ENCODE measurements at regions not wholly inside any gene's neighbourhood (a gene's known extent, or its start where the extent isn't known, plus 50 kb on each side); places are given as distances from the start of the nearest gene placed in this dataset.

DNA sequence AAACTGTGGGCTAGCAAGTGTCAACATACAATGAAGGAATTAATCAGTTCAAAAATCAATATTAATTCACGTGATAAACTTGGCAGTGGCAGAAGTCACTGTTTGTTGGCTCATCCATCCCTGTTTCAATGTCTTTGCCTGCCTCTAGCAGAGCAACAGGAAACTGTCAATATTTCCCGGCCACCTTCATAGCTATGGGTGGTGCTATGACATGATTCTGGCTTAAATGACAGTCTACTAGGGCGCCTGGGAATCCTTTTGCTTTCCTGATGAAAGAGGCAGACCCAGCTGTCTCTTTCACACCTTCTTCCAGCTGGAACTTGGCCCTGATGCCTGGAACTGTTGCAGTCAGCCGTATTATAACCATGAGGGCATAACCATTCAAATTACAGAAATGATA, 72.1 kb upstream of the DNAH5 start:
- H3K4me3 ChIP-seq (IDR thresholded peaks at IDR 0.05; ENCODE audit: insufficient read depth, low read depth, low read length): no peak overlapping the region
- H3K27ac ChIP-seq: no peak overlapping the region
- no peaks in the 10 kb centered on the region for H3K36me3 ChIP-seq (ENCODE audit: insufficient read depth)
- TF ChIP-seq, protein P1, sequence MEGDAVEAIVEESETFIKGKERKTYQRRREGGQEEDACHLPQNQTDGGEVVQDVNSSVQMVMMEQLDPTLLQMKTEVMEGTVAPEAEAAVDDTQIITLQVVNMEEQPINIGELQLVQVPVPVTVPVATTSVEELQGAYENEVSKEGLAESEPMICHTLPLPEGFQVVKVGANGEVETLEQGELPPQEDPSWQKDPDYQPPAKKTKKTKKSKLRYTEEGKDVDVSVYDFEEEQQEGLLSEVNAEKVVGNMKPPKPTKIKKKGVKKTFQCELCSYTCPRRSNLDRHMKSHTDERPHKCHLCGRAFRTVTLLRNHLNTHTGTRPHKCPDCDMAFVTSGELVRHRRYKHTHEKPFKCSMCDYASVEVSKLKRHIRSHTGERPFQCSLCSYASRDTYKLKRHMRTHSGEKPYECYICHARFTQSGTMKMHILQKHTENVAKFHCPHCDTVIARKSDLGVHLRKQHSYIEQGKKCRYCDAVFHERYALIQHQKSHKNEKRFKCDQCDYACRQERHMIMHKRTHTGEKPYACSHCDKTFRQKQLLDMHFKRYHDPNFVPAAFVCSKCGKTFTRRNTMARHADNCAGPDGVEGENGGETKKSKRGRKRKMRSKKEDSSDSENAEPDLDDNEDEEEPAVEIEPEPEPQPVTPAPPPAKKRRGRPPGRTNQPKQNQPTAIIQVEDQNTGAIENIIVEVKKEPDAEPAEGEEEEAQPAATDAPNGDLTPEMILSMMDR (conservative IDR thresholded peaks at IDR 0.05; ENCODE audit: low read depth, low read length): no peak
- H3K27me3 ChIP-seq (ENCODE audit: insufficient read depth, low read depth): no peaks in the 10 kb centered on the region
- no peak overlapping the region for H3K4me2 ChIP-seq
- no peak overlapping the region for H3K9ac ChIP-seq
- H4K20me1 ChIP-seq (ENCODE audit: insufficient read depth): no peaks in the 10 kb centered on the region
- peaks cover 9% of the 10 kb centered on the region for H3K4me1 ChIP-seq (ENCODE audit: low read depth, poor library complexity, severe bottlenecking)
- H3K79me2 ChIP-seq (ENCODE audit: insufficient read depth, low read depth): no peaks in the 10 kb centered on the region
- no peak overlapping the region for H2AFZ ChIP-seq (ENCODE audit: low read depth)

DNA sequence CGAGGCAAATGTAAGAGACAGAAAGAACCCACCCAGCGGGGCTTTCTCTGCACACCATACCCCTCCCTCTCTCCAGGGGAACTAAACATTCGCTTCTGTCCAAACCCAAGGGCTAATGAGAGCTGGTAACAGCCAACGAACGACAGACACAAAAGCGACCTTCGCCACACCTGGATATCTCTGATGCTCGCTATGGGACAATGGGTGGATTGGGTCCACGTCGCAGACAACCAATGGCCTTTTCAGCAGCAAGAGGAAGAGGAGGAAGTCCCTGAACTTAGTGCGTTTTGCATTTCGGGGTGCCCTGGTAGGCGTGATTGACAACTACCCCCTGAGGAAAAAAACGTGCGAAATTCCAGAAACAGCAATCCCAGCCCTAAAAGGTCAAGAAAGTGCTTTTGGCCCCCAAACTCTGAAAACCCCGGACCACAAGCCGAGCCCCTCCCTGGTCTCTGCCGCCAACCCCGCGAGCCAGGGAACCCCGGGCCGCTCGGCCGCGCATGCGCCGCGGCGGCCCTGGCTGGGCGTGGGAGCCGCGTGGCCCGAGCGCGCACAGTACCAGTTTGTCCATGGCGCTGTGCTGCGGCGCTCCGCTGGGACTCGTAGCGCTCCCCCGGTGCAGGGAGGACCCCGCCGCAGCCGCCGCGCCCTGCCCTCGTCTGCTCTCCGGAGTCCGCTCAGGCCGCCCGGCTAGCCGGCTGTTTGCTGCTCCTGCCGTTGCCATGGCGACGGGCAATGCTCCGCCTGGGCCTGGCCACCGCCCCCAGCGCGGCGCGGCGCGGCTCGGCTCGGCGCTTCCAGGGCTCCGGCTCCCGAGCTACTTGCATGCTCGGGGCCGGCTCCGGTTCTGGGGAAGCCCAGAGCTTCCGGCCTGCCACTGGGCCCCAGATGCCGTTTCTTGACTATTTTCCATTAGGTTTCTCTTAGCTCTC, 66.9 kb upstream of the DNAH5 start:
- Histone ChIP-seq H3K9ac (peak overlapping the region; percentile 49), H2AFZ (ENCODE audit: low read depth) (peak overlapping the region; percentile 75), H3K36me3 (ENCODE audit: insufficient read depth) (no peaks in the 10 kb centered on the region), H4K20me1 (ENCODE audit: insufficient read depth) (no peaks in the 10 kb centered on the region), H3K27me3 (ENCODE audit: insufficient read depth, low read depth) (no peaks in the 10 kb centered on the region), H3K79me2 (ENCODE audit: insufficient read depth, low read depth) (no peaks in the 10 kb centered on the region), H3K4me2 (peak overlapping the region; percentile 83), H3K4me1 (ENCODE audit: low read depth, poor library complexity, severe bottlenecking) (peaks cover 16% of the 10 kb centered on the region), H3K27ac (peak overlapping the region; percentile 49), H3K4me3 (IDR thresholded peaks at IDR 0.05; ENCODE audit: insufficient read depth, low read depth, low read length) (peak overlapping the region; percentile 53)
- TF ChIP-seq, protein P1 (conservative IDR thresholded peaks at IDR 0.05; ENCODE audit: low read depth, low read length): no peak

DNA sequence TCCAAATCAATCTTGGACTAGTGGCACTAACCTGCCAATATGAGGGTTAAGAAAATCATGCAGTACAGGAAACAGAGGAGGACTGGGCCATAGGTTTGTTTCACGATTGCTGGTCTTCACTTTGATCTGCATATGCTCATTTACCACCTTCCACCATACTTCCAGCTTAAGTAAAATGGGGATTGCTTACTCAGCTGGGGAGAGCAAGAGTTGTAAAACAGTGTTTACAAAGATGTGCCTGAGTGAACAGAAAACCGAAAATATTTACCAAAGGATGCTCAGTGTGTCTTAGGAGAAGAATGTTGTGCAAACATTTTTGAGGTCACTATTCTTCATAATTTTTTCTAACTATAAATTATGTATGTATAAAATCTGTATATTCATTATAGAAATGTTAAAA, 65.1 kb upstream of the DNAH5 start:
- Histone ChIP-seq H3K9ac (no peak overlapping the region), H3K4me3 (IDR thresholded peaks at IDR 0.05; ENCODE audit: insufficient read depth, low read depth, low read length) (no peak overlapping the region), H3K4me2 (no peak overlapping the region), H3K27me3 (ENCODE audit: insufficient read depth, low read depth) (no peaks in the 10 kb centered on the region), H4K20me1 (ENCODE audit: insufficient read depth) (no peaks in the 10 kb centered on the region), H2AFZ (ENCODE audit: low read depth) (no peak overlapping the region), H3K27ac (no peak overlapping the region), H3K36me3 (ENCODE audit: insufficient read depth) (no peaks in the 10 kb centered on the region), H3K4me1 (ENCODE audit: low read depth, poor library complexity, severe bottlenecking) (peaks cover 27% of the 10 kb centered on the region), H3K79me2 (ENCODE audit: insufficient read depth, low read depth) (no peaks in the 10 kb centered on the region)
- TF ChIP-seq, protein P1 (conservative IDR thresholded peaks at IDR 0.05; ENCODE audit: low read depth, low read length): no peak

DNA sequence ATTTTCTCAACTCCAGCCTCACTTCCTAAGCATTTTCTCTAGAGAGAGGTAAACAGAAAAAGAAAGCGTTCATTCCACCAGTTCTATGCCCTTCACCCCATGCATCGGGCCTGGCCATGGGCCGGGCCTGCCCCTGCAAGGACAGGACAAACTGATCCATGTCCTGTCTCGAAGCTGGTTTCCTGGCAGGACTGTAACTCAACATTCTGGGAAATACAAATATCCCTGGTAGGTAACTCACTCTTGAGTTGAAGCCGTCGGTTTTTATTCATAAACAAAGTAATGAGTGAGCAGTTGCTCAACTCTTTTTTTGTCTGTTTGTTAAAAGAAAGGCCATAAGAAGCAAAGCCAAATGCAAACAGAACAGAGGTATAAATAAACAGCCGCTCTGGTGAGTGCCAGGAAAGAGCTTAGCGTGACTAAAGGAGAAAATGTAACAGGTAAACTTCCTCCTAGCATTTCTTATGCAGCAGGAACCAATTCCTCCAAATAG, 64.4 kb upstream of the DNAH5 start:
- Histone ChIP-seq H3K79me2 (ENCODE audit: insufficient read depth, low read depth) (no peaks in the 10 kb centered on the region), H4K20me1 (ENCODE audit: insufficient read depth) (no peaks in the 10 kb centered on the region), H3K27me3 (ENCODE audit: insufficient read depth, low read depth) (no peaks in the 10 kb centered on the region), H3K9ac (no peak overlapping the region), H3K4me2 (no peak overlapping the region), H3K27ac (no peak overlapping the region), H3K4me3 (IDR thresholded peaks at IDR 0.05; ENCODE audit: insufficient read depth, low read depth, low read length) (no peak overlapping the region), H3K36me3 (ENCODE audit: insufficient read depth) (no peaks in the 10 kb centered on the region), H2AFZ (ENCODE audit: low read depth) (no peak overlapping the region), H3K4me1 (ENCODE audit: low read depth, poor library complexity, severe bottlenecking) (peaks cover 34% of the 10 kb centered on the region)
- TF ChIP-seq, protein P1 (conservative IDR thresholded peaks at IDR 0.05; ENCODE audit: low read depth, low read length): no peak
